ENCODE measurements at regions not wholly inside any gene's neighbourhood (a gene's known extent, or its start where the extent isn't known, plus 50 kb on each side); places are given as distances from the start of the nearest gene placed in this dataset.

DNA sequence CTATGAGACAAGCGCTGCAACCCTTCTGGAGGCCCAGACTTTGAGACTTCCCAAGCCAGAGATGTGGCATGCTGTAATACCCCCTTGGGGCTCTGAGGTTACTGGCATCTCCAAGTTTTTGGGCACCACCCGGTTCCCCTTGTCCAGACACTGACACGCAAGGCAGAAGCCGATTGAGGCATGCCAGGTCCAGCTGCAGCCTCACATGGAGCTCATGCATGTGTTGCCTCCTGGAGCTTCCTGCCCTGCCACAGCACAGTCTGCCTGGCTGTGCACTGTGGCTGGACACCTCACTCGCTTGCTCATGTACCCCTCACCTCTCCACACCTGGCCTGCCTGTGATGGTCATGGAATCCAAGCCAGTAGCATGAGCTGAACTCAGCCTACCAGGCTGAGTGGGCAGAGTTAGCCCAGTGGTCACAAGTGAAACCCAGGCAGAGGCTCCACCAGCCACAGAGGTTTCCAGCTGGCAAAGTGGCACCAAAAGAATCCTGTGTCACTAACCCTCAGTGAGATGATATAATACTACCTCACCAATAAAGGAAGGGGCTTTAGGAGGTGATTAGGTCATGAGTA is 789.2 kb upstream of the INTU start:
- Histone ChIP-seq H3K9me3 (ENCODE audit: control insufficient read depth, insufficient read depth, low read length) (peaks cover 7% of the 10 kb centered on the region), H3K9ac (ENCODE audit: low read depth, low read length) (no peak overlapping the region), H3K4me1 (ENCODE audit: insufficient read depth, low read length) (no peaks in the 10 kb centered on the region), H3K36me3 (ENCODE audit: insufficient read depth, low read length) (no peaks in the 10 kb centered on the region)

DNA sequence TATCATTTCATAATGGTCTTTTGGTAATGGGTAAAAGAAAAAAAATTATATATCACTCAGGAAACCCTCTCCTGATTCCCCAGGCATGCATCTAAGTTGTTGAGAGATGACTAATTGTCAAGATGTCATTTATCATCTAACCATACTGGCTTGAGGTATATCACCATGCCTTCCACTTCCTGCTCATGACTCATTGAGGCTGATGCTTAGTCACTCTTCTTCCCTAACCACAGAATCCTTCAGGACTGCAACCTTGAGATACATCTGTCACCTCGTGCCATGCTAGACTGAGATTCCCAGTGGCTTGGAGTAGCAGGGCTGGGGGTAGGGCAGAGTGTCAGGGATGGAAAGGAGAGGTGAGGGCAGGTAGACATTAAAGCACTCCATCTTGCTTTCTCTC is 782.5 kb upstream of the INTU start:
- no peak overlapping the region for H3K9ac ChIP-seq (ENCODE audit: low read depth, low read length)
- no peaks in the 10 kb centered on the region; the same call in 1 of the 2 replicates for H3K4me1 ChIP-seq (ENCODE audit: insufficient read depth, low read length)
- H3K36me3 ChIP-seq (ENCODE audit: insufficient read depth, low read length), result no peaks in the 10 kb centered on the region
- H3K9me3 ChIP-seq (ENCODE audit: control insufficient read depth, insufficient read depth, low read length), result no peaks in the 10 kb centered on the region

DNA sequence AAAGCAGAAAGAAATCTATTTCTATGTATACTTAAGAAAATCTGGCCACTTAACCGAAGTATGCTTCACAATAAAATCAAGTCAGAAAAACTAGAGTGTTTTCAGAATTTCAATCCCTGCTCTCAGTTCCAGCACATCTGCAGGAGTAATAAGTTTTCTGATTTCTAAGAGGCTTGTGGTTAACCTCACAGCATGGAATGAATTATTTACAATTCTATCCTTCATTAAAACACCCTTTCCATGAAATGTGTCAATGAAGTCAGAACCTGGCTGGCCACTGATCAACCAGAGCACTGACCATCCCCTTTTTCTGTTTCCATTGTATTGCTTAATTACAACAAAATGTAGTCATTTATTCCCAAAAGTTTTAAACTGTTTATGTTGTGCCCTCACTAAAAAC is 781.4 kb upstream of the INTU start:
- H3K9me3 ChIP-seq (ENCODE audit: control insufficient read depth, insufficient read depth, low read length), result no peaks in the 10 kb centered on the region
- H3K9ac ChIP-seq (ENCODE audit: low read depth, low read length), result no peak overlapping the region
- H3K36me3 ChIP-seq (ENCODE audit: insufficient read depth, low read length), result no peaks in the 10 kb centered on the region
- no peaks in the 10 kb centered on the region; the same call in 1 of the 2 replicates for H3K4me1 ChIP-seq (ENCODE audit: insufficient read depth, low read length)

DNA sequence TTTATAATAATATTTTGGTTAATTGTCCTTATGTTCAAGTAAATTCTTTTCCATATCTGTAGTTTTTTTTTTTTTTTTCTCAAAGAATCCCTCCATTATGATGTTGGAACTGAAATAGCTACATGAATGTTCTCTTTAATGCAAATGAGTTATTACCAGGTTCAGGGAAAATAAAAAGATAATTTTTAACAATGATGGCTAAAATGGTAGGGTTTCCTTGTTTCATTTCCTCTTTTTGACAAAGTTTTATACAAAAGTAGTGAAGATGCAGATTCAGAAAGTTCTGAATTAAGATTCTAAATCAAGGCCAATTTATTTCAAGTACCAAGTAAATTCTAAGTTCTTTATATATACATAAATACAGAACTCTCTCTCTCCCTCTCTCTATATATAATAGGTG is 779.0 kb upstream of the INTU start:
- Histone ChIP-seq H3K9me3 (ENCODE audit: control insufficient read depth, insufficient read depth, low read length) (no peaks in the 10 kb centered on the region), H3K36me3 (ENCODE audit: insufficient read depth, low read length) (no peaks in the 10 kb centered on the region), H3K9ac (ENCODE audit: low read depth, low read length) (no peak overlapping the region), H3K4me1 (ENCODE audit: insufficient read depth, low read length) (no peaks in the 10 kb centered on the region; the same call in 1 of the 2 replicates)

DNA sequence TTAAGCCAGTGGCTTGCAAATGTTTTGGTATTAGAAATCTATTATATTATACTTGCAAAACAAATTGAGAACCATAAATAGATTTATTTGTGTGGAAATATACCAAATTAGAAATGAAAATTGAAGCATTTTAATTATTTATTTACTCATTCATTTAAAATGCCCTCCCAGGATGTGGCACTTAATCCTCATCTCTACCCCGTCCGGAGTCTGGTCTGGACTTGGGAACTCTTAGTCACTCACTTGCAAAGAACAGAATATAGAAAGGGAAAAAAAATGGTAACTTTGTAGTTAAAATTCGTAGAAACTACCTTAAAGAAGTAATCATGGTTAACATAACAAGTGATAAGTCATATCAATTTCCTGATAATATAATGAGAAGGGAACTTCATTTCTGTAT is 775.9 kb upstream of the INTU start:
- Histone ChIP-seq H3K9me3 (ENCODE audit: control insufficient read depth, insufficient read depth, low read length) (no peaks in the 10 kb centered on the region), H3K9ac (ENCODE audit: low read depth, low read length) (no peak overlapping the region), H3K36me3 (ENCODE audit: insufficient read depth, low read length) (no peaks in the 10 kb centered on the region), H3K4me1 (ENCODE audit: insufficient read depth, low read length) (no peaks in the 10 kb centered on the region)

DNA sequence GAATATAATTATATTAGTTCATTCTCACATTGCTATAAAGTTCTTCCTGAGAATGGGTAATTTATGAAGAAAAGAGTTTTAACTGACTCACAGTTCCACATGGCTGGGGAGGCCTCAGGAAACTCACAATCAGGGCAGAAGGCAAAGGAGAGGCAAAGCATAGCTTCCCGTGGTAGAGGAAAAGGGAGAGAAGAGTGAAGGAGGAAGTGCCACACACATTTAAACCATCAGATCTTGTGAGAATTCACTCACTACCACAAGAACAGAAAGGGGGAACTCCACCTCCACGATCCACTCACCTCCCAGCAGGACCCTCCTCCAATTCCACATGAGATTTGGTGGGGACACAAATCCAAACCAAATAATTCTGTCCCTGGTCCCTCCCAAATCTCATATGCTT is 773.4 kb upstream of the INTU start:
- Histone ChIP-seq H3K4me1 (ENCODE audit: insufficient read depth, low read length) (no peaks in the 10 kb centered on the region), H3K9ac (ENCODE audit: low read depth, low read length) (no peak overlapping the region), H3K36me3 (ENCODE audit: insufficient read depth, low read length) (no peaks in the 10 kb centered on the region), H3K9me3 (ENCODE audit: control insufficient read depth, insufficient read depth, low read length) (no peaks in the 10 kb centered on the region)

DNA sequence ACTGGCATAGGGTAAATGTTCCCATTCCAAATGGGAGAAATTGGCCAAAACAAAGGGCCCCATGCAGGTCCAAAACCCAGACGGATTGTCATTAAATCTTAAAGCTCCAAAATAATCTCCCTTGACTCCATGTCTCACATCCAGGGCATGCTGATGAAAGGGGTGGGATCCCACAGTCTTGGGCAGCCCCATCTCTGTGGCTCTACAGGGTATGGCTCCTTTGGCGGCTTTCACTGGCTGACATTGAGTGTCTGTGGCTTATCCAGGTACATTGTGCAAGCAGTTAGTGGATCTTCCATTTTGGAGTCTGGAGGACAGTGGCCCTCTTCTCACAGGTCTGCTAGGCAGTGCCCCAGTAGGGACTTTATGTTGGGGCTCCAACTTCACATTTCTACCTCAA is 772.9 kb upstream of the INTU start:
- H3K9me3 ChIP-seq (ENCODE audit: control insufficient read depth, insufficient read depth, low read length), result no peaks in the 10 kb centered on the region

DNA sequence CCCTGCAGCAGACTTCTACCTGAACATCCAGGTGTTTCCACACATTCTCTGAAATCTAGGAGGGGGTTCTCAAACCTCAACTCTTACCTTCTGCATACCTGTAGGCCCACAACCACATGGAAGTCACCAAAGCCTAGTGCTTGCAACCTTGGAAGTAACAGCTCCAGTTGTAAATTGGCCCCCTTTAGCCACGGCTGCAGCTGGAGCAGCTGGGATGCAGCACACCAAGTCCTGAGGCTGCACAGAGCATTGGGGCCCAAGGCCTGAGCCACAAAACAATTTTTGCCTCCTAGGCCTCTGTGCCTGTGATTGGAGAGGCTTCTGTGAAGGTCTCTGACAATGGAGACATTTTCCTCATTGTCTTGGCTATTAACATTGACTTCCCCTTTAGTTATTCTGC is 772.4 kb upstream of the INTU start:
- no peak overlapping the region for H3K9ac ChIP-seq (ENCODE audit: low read depth, low read length)
- H3K36me3 ChIP-seq (ENCODE audit: insufficient read depth, low read length), result no peaks in the 10 kb centered on the region
- H3K9me3 ChIP-seq (ENCODE audit: control insufficient read depth, insufficient read depth, low read length), result no peaks in the 10 kb centered on the region
- H3K4me1 ChIP-seq (ENCODE audit: insufficient read depth, low read length), result no peaks in the 10 kb centered on the region

More for the DNA sequence above, 772.9 kb upstream of the INTU start:
- Histone ChIP-seq H3K4me1 (ENCODE audit: insufficient read depth, low read length) (no peaks in the 10 kb centered on the region), H3K9ac (ENCODE audit: low read depth, low read length) (no peak overlapping the region), H3K36me3 (ENCODE audit: insufficient read depth, low read length) (no peaks in the 10 kb centered on the region)

DNA sequence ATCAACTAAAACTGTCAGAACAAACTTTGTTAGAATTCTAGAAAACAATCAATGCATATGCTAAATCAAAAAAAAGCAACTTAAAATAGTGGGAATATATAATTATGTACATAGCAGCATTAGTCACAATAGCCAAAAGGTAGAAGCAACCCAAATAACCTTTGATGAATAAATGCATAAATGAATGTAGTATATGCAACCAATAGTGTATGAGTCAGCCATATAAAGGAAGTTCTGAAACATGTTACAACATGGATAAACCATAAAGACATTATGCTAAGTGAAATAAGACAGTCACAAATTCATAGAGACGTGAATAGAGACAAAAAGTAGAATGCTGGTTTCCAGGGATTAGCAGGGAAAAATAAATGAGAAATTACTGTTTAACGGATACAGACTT is 762.8 kb upstream of the INTU start:
- Histone ChIP-seq H3K9me3 (ENCODE audit: control insufficient read depth, insufficient read depth, low read length) (no peaks in the 10 kb centered on the region; the same call in 1 of the 2 replicates), H3K36me3 (ENCODE audit: insufficient read depth, low read length) (no peaks in the 10 kb centered on the region), H3K9ac (ENCODE audit: low read depth, low read length) (no peak overlapping the region), H3K4me1 (ENCODE audit: insufficient read depth, low read length) (no peaks in the 10 kb centered on the region)

DNA sequence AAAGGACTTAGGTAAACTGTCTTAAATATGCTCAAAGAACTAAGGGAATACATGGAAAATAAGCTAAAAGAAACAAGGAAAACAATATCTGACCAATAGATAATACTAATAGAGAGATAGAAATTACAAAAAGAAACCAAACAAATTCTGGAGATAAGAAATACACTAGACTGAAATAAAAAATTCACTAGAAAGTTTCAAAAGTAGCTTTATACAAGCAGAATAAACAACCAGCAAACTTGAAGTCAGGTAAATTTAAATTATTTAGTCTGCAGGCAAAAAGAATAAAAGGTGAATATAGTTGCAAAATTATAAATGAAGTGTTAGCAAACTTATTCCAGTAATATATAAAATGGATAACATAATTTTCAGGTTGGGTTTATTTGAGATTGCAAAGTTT is 760.9 kb upstream of the INTU start:
- Histone ChIP-seq H3K4me1 (ENCODE audit: insufficient read depth, low read length) (no peaks in the 10 kb centered on the region), H3K9ac (ENCODE audit: low read depth, low read length) (no peak overlapping the region), H3K36me3 (ENCODE audit: insufficient read depth, low read length) (no peaks in the 10 kb centered on the region), H3K9me3 (ENCODE audit: control insufficient read depth, insufficient read depth, low read length) (no peaks in the 10 kb centered on the region; the same call in 1 of the 2 replicates)

DNA sequence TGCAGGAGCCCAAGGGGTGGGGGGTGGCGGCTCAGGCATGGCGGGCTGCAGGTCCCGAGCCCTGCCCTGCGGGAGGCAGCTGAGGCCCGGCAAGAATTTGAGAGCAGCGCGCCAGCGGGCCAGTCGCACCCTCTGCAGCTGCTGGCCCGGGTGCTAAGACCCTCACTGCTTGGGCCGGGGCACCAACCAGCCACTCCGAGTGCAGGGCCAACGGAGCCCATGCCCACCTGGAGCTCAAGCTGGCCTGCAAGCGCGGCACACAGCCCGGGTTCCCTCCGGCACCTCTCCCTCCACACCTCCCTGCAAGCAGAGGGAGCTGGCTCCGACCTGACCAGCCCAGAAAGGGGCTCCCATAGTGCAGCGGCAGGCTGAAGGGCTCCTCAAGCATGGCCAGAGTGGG is 758.2 kb upstream of the INTU start:
- no peak overlapping the region for H3K9ac ChIP-seq (ENCODE audit: low read depth, low read length)
- H3K36me3 ChIP-seq (ENCODE audit: insufficient read depth, low read length), result no peaks in the 10 kb centered on the region
- H3K4me1 ChIP-seq (ENCODE audit: insufficient read depth, low read length), result no peaks in the 10 kb centered on the region
- H3K9me3 ChIP-seq (ENCODE audit: control insufficient read depth, insufficient read depth, low read length), result no peaks in the 10 kb centered on the region

DNA sequence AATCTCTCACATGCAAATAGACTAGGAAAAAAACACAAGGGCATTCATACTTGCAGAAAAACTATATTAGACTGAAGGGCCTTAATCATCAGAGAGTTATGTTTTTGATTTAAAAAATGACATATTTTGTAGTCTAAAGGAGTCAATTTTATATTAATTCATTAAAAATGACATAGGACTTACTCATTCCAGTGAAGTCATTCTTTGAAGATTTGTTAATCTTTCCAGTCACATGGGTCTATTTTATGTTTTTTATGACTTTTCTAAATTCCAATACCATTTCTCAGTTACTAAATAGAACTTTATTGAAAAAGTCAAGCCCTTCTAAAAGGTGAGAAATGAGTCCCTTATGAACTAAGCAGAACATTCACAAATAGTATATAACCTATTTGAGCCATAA is 743.8 kb upstream of the INTU start:
- Histone ChIP-seq H3K4me1 (ENCODE audit: insufficient read depth, low read length) (no peaks in the 10 kb centered on the region), H3K9me3 (ENCODE audit: control insufficient read depth, insufficient read depth, low read length) (no peaks in the 10 kb centered on the region), H3K36me3 (ENCODE audit: insufficient read depth, low read length) (no peaks in the 10 kb centered on the region), H3K9ac (ENCODE audit: low read depth, low read length) (no peak overlapping the region)

DNA sequence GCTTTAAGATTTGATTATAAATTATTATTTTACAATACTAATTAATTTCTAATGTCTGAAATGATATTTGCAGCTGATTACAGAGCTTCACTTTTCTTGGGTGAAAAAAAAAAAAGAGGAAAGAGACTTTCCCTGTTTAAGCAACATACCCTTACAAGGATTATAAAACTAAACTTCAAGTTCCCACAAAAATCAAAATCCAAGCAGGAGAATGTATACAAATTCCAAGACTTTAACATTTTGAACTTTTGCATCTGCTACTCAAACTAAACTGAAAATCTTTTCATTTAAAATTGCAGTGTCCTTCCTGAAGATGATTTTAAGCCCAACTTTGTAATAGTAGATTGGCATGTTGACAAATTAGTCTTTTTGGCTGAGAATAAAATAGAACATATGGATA is 742.4 kb upstream of the INTU start:
- no peaks in the 10 kb centered on the region for H3K36me3 ChIP-seq (ENCODE audit: insufficient read depth, low read length)
- no peaks in the 10 kb centered on the region for H3K9me3 ChIP-seq (ENCODE audit: control insufficient read depth, insufficient read depth, low read length)
- no peak overlapping the region for H3K9ac ChIP-seq (ENCODE audit: low read depth, low read length)
- no peaks in the 10 kb centered on the region for H3K4me1 ChIP-seq (ENCODE audit: insufficient read depth, low read length)

DNA sequence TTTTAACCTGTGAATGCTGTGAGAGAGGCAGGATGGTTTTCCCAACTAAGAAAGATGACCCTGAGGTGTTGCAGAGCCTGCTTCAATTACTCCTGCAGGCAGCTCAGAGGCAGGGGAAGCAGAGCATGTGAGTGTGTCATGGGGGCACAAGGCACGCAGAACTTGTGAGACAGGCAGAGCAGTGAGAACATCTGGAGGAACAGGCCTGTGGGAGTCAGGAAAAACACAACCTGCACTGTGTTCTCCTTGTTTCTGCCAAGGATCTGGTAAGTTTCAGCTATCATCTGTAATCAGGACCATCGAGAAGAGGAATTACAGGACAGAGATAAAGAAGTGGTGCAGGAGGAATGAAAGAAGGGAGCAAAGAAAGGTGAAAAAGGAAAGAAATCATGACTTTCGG is 741.8 kb upstream of the INTU start:
- no peaks in the 10 kb centered on the region for H3K9me3 ChIP-seq (ENCODE audit: control insufficient read depth, insufficient read depth, low read length)
- H3K36me3 ChIP-seq (ENCODE audit: insufficient read depth, low read length), result no peaks in the 10 kb centered on the region
- no peaks in the 10 kb centered on the region for H3K4me1 ChIP-seq (ENCODE audit: insufficient read depth, low read length)
- H3K9ac ChIP-seq (ENCODE audit: low read depth, low read length), result no peak overlapping the region

DNA sequence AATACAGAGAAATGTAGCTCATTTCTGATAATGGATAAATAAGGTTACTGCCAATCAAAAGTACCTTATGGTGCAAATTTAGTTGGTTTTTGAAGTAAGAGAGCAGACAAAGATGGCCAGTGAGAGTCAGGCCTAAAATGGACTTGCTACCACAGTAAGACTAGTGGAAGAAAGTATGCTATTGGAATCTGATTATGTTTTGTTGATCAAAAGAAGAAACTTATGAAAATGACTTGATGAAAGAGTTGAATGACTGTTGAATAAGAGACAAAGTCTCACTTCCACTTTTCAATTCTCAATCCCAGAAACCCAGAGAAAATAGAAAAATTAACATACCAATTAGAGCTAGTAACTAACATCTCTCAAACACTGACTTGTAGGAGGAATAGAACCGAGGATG is 737.8 kb upstream of the INTU start:
- H3K36me3 ChIP-seq (ENCODE audit: insufficient read depth, low read length), result no peaks in the 10 kb centered on the region; the same call in 1 of the 2 replicates

More for the DNA sequence above, 737.8 kb upstream of the INTU start:
- Histone ChIP-seq H3K9me3 (ENCODE audit: control insufficient read depth, insufficient read depth, low read length) (peaks cover 13% of the 10 kb centered on the region; the same call in 1 of the 2 replicates), H3K4me1 (ENCODE audit: insufficient read depth, low read length) (no peaks in the 10 kb centered on the region), H3K9ac (ENCODE audit: low read depth, low read length) (no peak overlapping the region)

All from ES-I3 (cell line).